AG10803 (cell line): ENCODE measurements at regions not wholly inside any gene's neighbourhood (a gene's known extent, or its start where the extent isn't known, plus 50 kb on each side); places are given as distances from the start of the nearest gene placed in this dataset.
"Not testable (repeated sequence)": the region's sequence is repeated elsewhere in the genome, so short reads cannot be mapped to it uniquely, and the experiment has no call there.

Source experiments
- DNase-seq: peaks from one replicate; pipeline ENCODE4 v3.0.0; 2010; ENCODE audit warnings: low read depth
- H3K4me3 ChIP-seq: 2 replicates; pipeline ENCODE4 v1.5.1; 2011; ENCODE audit warnings: mild to moderate bottlenecking, low read length, control low read depth
- TF ChIP-seq, protein P1 (sequence below): conservative IDR thresholded peaks from 2 replicates; pipeline ENCODE4 v1.5.1; 2011; ENCODE audit warnings: mild to moderate bottlenecking, low read length, control low read depth, inconsistent platforms

DNA sequence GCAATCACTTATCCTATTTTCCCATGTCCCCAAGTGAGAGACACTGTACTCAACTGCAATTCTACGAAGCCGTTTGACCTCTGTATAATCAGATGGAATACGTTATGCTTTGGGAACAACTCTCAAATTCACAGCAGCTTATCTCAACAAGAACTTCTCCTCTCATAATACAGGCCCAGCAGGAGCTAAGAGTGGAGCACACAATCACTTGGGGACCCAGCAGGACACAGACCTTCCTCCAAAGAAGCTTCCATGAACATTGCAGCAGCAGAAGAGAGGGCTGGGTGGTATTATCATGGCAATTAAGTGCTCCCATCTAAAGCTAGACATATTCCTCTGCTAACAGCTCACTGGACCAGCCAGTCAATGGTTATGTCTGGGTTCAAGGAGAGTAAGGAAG, 428.3 kb upstream of the MIR17HG start:
- TF ChIP-seq, protein P1, sequence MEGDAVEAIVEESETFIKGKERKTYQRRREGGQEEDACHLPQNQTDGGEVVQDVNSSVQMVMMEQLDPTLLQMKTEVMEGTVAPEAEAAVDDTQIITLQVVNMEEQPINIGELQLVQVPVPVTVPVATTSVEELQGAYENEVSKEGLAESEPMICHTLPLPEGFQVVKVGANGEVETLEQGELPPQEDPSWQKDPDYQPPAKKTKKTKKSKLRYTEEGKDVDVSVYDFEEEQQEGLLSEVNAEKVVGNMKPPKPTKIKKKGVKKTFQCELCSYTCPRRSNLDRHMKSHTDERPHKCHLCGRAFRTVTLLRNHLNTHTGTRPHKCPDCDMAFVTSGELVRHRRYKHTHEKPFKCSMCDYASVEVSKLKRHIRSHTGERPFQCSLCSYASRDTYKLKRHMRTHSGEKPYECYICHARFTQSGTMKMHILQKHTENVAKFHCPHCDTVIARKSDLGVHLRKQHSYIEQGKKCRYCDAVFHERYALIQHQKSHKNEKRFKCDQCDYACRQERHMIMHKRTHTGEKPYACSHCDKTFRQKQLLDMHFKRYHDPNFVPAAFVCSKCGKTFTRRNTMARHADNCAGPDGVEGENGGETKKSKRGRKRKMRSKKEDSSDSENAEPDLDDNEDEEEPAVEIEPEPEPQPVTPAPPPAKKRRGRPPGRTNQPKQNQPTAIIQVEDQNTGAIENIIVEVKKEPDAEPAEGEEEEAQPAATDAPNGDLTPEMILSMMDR = no peak
- no peak for DNase-seq
- H3K4me3 ChIP-seq = no peak overlapping the region

DNA sequence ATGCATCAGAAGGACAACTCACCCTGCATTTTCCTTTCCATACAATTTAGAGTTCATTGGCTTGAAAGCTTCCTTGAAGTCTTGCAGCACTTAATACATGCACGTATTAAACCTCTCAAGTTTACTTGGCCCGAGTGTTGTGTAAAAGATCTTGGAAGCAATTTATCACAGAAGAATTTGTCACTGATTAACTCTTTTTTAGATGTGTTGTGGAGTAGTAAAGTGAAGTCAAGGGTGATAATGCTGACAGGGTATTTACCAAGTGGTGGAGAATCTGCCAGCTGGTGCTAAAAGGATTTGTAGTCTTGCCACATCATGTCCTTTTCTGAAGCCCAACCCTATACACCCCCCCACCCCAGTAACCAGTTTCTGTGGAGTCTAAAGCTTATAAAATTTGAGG, 421.0 kb upstream of the MIR17HG start:
- TF ChIP-seq, protein P1 = no peak
- DNase-seq = no peak
- H3K4me3 ChIP-seq = no peak overlapping the region

- H3K4me3 ChIP-seq = no peak overlapping the region
- no peak for DNase-seq
- TF ChIP-seq, protein P1 = no peak
These were observed 419.4 kb upstream of the MIR17HG start for GRCh38 chr13:90928109-90928508.

DNA sequence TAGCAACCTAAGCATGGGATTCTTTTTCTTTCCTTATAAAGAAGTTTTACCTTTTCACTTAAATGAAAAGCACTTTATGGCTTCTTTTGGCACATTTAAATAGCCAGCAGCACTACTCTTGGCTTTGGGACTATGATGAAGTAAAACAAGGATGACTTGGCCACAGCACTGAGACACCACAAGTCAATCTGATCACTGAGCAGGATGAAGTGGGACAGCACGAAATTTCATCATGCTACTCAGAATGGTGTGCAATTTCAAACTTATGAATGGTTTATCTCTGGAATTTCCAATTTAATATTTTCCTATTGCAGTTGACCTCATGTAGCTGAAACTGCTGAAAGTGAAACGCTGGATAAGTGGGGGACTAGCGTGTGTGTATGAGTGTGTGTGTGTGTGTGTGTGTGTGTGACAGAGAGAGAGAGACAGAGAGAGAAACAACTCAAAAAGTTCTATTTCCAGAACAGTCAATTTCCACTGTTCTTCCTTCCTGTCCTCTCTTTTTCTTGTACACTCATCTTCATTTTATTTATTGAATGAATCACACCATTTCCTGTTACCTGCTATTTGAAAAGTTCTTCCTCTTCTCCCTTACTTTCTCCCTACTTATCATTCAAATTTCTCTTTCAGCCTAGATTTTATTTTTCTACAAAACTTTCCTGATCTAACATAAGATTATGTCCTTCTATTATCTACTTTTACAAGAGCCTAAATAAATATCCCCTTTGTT, 414.2 kb upstream of the MIR17HG start:
- TF ChIP-seq, protein P1 = no peak
- no peak for DNase-seq
- H3K4me3 ChIP-seq = no peak overlapping the region

- TF ChIP-seq, protein P1 = no peak
- H3K4me3 ChIP-seq = no peak overlapping the region
- no peak for DNase-seq
These were observed 412.7 kb upstream of the MIR17HG start for GRCh38 chr13:90934741-90935140.

DNA sequence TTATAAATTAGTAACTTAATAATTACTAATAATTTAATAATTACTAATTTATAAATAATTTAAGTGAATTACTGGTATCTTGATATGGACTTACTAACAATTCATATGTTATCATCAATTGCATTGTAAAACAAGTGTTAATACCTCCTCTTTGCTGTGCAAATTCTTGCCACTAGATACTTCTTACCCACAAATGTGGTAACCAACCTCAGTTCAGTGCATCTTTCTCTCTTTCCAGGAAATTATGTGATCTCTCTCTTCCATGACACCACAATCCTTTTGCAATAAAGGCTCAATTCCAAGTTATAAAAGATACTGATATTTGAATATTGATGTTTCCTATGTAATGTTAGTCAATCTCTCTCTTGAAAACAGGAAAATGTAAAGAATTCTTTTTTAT, 408.6 kb upstream of the MIR17HG start:
- TF ChIP-seq, protein P1 = no peak
- no peak overlapping the region for H3K4me3 ChIP-seq
- no peak for DNase-seq

GRCh38 chr13:90943946-90944345, 403.5 kb upstream of the MIR17HG start:
- TF ChIP-seq, protein P1 = no peak
- DNase-seq = no peak

GRCh38 chr13:90945146-90945545, 402.3 kb upstream of the MIR17HG start:
- not testable (repeated sequence) for DNase-seq, H3K4me3 ChIP-seq

More at GRCh38 chr13:90943946-90944345, 403.5 kb upstream of the MIR17HG start:
- no peak overlapping the region for H3K4me3 ChIP-seq

DNA sequence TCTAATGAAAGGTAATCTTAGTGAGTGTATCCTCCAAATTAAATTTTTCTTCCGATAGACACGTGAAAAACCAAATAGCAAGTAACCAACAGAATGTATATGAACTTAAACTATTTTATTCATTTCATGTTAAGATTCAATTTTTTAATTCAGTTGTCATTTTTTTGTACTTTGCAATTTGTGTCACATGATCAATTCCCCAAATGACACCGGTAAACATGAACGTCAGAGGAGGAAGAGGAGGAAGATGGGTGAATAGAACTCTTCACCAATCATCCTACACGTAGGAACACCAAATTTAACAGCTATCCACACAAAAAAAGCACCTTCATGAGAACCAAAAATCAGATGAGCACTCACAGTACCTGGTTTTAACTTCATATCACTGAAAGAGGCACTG, 401.4 kb upstream of the MIR17HG start:
- not testable (repeated sequence) for H3K4me3 ChIP-seq, DNase-seq
